ENCODE measurements at regions not wholly inside any gene's neighbourhood (a gene's known extent, or its start where the extent isn't known, plus 50 kb on each side); places are given as distances from the start of the nearest gene placed in this dataset.

- TF ChIP-seq, protein P1, sequence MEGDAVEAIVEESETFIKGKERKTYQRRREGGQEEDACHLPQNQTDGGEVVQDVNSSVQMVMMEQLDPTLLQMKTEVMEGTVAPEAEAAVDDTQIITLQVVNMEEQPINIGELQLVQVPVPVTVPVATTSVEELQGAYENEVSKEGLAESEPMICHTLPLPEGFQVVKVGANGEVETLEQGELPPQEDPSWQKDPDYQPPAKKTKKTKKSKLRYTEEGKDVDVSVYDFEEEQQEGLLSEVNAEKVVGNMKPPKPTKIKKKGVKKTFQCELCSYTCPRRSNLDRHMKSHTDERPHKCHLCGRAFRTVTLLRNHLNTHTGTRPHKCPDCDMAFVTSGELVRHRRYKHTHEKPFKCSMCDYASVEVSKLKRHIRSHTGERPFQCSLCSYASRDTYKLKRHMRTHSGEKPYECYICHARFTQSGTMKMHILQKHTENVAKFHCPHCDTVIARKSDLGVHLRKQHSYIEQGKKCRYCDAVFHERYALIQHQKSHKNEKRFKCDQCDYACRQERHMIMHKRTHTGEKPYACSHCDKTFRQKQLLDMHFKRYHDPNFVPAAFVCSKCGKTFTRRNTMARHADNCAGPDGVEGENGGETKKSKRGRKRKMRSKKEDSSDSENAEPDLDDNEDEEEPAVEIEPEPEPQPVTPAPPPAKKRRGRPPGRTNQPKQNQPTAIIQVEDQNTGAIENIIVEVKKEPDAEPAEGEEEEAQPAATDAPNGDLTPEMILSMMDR (conservative IDR thresholded peaks at IDR 0.05; ENCODE audit: low read length): no peak
- TF ChIP-seq EZH2phosphoT487 (IDR thresholded peaks at IDR 0.05; ENCODE audit: borderline replicate concordance): no peak
These were observed 123.9 kb upstream of the DUSP10 start for GRCh38 chr1:221865808-221866207.
